Activated T-cell treated with anti-CD3 and anti-CD28 coated beads for 48 hours (primary cell): ENCODE measurements at regions not wholly inside any gene's neighbourhood (a gene's known extent, or its start where the extent isn't known, plus 50 kb on each side); places are given as distances from the start of the nearest gene placed in this dataset.
"Not testable (repeated sequence)": the region's sequence is repeated elsewhere in the genome, so short reads cannot be mapped to it uniquely, and the experiment has no call there.

Source experiments
- DNase-seq: peaks from one replicate; pipeline ENCODE4 v3.0.0-alpha.2; 2020; ENCODE audit warnings: low read depth

DNA sequence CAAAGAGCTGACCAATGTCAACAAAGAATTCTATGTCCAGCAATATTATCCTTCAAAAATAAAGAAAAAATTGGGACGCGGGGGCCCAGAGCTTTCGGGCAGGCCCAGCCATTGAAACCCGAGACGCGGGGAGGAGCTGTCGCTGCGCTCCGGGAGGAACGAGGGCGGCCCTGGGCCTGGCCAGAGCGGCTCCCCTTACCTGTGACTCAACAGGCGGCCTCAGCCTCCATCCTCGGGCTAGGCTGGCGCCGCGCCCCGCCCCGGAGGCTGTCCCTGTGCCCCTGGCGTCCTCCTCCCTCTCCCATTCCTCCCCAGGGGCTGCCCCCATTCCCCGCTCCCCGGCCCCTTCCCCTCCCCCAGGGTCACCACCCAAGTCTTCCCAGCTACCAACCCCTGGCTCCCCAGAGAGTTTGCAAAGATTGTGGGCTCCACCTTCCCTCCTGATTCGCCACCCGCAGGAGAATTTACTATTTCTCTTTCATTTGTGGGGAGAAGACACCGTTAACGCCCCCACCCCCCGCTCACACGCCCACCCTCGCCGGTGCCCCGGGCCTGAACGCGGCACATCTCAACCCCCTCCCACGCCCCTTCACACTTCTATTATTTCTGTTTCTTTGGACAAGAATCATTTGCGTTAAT, 127.9 kb downstream of the ARRDC4 start:
- DNase-seq, result not testable (repeated sequence)

DNA sequence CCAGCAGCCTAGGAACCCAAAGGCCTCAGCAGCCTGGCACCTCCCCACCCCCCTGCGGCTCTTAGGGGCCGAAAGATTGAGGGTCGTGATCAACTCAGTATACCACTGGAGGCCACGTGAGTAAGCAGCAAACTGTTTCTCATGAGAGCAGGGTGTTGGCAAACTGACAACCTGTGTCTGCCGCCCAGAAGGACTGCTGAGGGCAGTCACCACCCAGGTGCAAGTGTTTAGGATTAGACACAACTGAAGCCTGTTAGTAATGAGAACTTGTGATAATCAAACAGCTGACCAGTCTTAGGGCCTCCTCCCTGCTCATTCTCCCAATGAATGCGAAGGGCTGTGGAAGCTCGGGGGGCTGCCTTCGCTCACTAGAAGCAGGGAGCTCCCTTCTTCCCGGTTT, 128.8 kb downstream of the ARRDC4 start:
- not testable (repeated sequence) for DNase-seq

DNA sequence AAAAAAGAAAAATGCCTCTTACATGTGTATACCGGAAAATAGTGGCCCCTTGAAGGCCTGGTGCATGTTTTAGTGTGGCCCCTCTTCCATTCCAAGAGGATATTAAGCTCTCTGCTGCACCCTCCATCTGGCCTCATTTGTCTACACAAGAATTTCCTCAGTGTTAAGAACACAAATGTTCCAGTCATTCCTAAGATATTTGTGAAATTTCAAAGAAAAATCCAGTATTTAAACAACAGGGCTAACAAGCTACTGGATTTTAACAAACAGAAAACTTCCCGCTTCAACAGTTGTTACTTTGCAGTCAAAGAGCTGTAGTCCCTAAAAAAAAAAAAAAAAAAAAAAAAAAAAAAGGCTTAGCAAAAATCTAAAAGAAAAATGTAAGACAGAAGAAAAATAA, 137.5 kb downstream of the ARRDC4 start:
- not testable (repeated sequence) for DNase-seq

DNA sequence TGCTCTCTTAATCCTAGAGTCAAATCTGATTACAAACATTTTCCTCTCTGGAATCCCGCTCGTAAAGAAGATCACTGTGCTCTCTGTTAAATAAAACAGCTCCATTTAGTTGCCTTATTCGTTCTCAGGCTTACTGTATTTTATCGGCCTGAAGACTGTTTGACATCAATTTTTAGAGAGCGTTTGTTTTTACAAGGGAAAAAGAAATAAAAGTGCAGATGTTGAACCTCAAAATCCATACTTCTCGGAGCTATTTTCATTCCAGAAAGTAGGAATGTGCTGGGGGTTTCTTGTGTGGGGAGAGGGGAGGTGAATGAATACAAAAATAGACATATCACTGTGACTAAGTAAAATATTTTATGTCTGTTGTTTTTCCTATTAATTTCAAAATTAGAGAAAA, 140.1 kb downstream of the ARRDC4 start:
- not testable (repeated sequence) for DNase-seq

DNA sequence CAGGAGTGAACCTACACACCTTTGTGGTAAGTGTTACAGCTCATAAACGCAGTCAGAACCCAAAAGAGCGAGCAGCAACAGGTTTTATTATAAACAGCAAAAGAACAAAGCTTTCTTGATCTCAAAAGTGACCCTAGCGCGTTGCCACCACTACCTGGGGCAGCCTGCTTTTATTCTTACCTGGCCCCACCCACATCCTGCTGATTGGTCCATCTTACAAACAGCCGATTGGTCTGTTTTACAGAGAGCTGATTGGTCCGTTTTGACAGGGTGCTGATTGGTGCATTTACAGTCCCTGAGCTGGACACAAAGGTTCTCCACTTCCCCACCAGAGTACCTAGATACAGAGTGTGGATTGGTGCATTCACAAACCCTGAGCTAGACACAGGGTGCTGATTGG, 143.1 kb downstream of the ARRDC4 start:
- DNase-seq, result no peak

DNA sequence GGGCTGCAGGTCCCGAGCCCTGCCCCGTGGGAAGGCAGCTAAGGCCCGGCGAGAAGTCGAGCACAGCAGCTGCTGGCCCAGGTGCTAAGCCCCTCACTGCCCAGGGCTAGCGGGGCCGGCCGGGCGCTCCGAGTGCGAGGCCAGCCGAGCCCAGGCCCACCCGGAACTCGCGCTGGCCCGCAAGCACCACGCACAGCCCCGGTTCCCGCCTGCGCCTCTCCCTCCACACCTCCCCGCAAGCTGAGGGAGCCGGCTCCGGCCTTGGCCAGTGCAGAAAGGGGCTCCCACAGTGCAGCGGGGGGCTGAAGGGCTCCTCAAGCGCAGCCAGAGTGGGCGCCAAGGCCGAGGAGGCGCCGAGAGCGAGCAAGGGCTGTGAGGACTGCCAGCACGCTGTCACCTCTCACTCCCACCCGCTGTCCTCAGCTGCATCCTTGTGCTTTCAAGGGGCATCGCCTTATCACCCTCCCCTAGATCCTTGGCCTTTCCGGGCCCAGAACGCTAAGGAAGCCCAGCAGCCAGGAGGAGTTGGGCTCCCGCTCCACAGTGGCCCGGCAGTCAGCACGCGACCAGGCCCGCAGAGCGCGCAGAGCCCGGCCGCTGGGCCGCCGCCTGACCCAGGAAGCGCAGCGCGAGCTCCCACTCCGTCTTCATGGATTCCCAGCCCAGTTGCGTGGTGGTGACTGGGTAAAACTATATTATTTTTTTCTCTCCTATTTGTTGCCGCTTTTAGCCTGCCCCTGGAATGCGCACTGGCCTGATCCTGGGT, 144.1 kb downstream of the ARRDC4 start:
- DNase-seq, result not testable (repeated sequence)

DNA sequence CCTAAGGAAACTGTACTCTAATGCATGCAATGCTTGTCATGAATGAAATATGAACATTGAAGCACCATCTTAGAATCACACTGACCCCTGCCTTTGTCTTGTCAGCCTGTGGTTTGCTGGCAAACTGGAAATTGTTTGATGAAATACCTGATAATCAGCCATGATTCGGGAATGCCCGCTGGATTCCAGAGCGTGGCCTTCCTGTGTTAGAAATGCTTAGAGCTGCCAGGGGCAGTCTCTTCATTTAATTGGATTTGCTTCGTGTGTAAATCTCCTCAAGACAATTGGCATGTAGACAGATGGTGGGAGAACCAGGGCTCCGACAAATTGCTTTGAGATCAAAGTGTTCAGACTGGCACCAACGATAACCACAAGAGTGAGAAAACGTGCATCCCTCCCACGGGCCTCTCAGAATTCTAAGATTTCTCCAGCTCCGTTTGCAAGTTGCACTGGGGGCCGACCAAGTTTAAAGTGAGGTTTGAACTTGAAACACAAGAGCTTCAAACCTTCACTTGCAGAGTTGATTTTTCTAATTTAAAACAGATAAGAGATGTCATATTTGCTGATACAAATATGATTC, 146.2 kb downstream of the ARRDC4 start:
- not testable (repeated sequence) for DNase-seq

DNA sequence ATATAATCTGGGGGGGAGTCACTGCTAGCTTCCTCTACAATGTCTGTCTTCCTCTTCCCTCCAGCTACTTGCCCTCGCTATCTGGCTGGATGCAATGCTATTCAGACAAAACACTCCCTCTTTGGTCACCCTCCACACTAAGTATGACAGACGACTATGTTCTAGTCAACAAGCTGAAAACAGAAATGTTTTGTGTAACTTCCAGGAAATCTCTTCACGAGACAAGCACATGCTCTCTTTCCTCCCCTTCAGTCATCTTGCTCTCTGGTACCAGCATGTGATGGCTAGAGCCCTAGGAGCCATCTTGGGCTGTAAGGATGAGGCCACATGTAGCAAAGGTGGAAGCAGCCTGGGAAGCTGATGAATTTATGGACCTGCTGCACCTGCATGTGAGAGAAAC, 151.3 kb downstream of the ARRDC4 start:
- DNase-seq, result no peak

DNA sequence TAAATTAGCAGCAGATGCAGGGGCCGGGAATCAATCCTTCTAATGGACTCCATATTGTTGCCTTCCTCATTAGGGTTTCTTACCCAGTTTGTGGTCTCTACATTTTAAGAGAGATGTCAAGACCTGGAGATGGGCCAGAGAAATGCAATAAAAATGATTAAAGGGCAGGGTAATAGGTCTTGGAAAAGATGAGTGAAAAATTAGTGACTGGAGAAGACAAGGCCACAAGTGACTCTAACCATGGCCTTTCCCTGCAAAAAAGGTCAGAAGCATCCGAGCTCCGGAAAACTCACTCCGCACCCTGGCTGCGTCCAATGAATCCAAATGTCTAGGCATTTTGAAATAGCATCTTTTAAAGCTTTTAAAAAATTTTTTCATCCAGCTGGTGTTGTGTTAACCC, 152.8 kb downstream of the ARRDC4 start:
- no peak for DNase-seq

DNA sequence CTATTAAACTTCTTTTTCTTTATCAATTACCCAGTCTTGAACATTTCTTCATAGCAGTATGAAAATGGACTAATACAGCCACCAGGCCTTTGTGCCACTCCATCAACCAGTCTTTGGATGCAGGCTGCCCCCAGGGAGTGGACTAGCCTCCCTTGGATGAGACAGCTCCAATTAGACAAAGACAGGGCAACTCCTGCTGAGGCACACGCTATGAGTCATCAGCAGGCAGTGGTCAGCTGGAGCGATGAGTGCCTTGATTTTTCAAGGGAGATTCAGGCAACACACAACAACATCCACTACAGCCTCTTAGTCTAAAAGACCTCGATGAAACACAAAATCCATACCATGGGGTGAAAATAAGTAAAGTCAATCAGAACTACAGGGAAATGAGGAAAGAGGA, 160.1 kb downstream of the ARRDC4 start:
- DNase-seq, result no peak

DNA sequence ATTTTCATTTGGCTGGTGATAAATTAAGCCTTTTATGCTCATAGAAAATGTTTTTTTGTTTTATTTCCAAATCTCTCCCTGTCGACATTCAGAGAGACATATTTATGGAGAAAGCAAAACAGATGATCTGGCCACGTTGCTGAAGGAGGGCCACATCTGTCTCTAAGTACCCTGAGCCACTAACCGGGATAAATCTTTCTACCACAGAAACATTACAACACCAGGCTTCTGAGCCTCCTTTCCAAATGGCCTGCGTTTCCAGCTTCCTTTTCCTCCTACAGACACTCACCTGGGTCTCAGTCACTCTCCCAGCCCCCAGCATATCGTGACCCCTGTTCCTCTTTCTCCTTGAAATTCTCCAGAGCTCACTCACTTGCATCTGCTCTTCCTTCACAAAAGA, 161.0 kb downstream of the ARRDC4 start:
- DNase-seq, result no peak

DNA sequence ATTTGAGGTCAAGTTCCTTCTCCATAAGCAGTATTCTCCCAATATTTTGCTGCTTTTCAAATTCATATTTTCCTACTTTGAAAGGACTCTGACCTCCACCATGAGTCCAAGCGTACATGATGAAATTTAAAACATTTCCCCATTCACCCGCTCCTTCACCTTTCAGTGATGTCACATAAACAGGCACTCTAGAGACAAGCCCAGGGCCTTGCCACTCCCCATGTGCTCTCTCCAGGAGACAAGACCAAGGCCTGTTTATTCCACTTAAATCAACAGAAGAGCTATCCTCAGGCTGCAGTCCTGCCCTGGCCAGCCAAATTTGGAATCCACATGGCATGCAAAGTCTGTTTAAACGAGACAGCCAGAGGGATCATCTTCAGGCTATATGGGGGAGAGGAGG, 161.5 kb downstream of the ARRDC4 start:
- no peak for DNase-seq

DNA sequence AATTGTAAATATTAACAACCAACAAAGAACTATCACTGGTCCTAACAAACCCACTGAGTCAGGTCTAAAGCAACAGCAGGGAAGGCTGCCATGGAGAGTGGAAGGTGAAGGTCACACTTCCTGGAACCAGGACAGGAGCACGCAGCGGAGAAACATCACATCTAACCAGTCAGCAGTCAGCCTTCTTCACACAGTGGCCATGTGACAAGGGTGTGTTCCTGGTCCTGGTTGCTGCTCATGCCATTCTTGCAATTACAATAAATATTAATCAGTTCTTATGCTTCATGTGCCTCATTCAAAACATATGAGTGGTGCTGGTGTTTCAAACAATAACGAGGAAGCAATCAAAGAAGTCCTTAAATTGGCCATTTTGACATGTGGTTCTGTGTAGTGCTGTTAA, 162.8 kb downstream of the ARRDC4 start:
- no peak for DNase-seq

DNA sequence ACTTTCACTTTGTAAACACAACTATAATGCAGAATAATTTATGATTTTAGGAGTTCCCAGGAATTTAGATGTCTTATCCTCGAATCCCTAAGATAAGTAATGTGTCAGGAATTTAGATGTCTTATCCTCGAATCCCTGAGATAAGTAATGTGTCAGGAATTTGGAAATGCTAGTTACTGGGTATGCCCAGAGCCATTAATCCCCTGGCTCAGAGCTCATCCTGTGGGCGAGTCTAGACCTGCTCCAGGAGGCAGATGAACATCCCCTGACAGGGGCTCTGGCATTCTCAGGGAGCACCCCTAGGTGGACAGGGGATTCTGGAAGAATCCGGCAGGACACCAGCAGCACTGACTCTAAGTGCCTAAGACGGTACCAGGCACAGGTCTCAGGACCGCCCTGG, 163.3 kb downstream of the ARRDC4 start:
- no peak for DNase-seq

DNA sequence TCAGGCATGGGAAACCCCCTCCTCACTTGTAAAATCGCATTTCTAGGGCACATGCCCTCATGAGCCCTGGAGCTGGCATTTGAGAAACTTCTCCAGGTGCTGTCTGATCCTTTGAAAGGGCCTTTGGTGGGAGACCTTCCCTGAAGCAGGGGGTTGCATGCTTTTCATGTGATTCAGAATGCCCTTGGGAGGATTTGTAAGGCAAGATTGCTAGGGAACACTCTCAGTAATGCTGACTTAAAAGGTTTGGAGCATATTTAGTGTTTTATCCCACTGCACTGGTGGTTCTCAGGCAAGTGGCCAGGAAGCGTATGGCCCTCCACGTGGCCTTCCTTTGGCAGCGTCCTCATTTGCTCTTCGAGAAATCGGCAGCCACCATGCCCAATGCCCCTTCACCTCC, 164.1 kb downstream of the ARRDC4 start:
- no peak for DNase-seq

DNA sequence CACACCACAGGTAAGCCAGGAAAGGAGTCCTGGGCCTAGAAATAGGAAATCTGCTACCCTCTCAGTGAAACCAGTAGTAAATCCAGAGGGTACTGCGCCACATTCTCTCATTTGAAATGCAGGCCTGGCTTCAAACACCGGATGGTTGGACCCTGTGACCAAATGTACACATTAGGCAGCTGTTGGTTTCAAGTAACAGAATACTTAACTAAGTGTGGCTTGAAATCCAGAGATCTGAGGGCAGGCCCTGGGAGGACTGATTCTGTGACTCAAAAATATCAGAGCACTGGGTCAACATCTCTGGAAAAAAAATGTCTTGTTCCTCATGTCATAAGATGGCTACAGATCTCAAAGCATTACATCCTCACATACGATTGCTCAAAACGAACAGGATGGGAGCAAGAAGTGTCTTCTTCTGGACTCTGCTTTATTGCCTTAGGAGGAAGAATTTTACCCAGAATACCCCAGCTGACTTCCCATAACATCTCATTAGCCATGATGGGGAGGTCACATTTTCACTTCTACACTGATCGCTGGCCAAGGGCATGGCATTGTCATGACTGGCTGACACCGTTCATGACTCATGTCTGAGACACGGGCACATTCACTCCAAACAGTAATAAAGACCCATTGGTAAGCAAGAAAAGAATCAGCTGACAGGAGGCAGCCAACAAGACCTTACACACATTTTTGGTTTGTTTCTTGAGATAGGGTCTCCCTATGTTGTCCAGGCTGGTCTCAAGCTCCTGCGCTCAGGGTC, 166.0 kb downstream of the ARRDC4 start:
- no peak for DNase-seq

DNA sequence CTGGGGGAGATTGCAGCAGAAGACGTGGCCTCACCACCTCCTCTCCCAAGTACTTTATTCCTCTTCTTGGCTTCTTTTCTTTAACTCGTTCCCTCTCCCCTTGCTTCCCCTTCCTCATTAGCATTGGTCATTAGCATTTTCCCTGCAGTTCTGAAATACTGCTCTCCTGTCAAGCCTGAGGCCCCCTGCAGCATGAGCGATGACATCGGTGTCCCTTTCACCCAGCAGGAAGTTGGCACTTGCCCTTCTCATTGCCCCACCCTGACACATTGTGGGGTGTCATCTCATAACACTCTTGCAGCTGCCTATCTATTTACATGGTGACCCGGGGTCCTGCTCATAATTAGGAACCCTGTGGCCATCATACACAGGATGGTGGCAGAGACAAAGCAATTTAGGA, 167.1 kb downstream of the ARRDC4 start:
- DNase-seq, result no peak

DNA sequence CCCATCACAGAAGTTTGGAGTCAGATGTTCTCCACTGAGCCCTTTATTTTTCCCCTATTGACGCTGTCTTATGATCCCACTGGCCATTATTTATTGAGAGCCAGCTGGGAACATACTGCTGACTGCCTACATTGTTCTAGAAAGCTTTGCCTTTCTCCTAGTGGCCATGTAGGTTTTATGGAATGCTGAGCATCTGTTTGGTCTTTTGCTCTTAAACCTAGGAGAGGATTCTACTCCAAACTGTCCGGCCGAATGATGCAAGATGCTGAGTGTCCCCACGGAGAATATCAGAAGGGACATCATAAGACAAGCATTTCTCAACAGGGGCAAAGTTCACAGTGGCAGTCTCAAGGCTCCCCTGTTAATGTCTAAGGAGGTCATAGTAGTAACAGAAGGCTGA, 171.4 kb downstream of the ARRDC4 start:
- DNase-seq, result no peak

DNA sequence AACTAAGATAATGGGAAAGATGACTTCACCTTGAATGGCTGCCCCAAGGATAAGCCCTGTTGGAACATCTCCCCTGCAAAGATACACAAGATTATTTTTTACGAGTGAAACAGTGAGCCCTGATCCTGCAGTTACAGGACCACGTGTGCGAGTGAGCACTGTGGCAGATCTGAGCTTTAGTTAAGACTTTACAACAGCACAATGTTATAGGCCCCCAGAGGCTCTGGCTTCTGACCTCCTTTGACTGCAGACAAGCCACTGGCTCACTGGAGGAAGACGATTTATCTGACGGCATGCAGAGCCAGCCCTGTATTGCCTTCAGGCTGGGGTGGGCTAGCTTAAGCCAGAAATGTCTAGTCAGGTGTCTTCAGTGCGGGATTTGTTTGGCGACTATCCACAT, 174.4 kb downstream of the ARRDC4 start:
- DNase-seq, result no peak

DNA sequence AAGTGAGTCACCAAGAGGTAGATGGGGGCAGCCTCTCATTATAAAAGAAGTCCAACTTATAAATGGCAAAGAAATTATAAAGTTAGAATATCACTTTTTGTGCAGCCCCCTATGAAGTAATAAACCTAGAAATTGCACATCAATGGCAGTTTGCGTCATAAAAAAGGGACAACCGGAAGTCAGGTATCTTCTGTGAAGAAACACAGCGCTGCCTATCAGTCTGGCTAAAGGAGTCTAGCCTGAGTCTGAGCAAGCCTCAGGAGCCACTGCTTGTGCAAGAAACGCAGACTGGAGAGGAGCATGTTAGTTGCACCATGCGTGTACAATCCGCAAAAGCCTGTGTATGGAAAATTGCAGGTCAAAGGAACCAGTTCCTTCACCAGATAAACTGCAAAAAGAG, 178.4 kb downstream of the ARRDC4 start:
- no peak for DNase-seq

DNA sequence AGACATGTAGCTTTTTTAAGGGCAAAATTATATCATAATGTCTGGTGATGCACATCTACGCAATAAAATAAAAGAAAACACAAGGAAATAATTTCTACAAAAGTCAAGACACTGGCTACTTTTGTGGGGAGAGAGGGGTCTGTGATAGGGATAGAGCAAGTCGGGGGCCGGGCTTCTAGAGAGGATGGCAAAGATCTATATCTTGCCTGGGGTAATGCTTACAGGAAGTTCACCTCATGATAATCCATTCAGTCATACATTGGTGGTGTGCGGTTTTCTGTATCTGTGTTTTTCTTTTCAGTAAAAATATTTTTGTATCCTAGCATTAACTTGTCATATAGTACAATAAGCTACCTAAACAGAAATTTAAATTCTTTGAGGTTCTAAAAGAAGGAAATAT, 178.8 kb downstream of the ARRDC4 start:
- DNase-seq, result no peak

DNA sequence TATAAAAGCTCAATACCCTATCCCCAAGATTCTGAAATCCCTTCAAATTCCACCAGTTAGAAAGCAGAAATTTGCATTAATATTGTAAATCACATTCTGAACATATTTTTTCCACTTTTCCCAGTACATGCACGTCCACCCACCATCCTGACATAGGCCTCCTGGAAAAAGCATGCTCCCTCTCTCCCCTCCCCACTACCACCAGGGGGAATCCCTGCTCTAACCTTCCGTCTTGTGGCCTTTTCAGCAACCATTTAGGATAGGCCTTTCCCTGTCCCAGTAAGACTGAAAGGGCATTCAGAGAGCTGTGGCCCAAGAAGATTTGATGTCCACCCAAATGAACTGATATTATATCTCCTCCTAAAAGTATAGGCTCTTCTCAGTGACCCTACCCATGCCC, 182.1 kb downstream of the ARRDC4 start:
- DNase-seq, result no peak

DNA sequence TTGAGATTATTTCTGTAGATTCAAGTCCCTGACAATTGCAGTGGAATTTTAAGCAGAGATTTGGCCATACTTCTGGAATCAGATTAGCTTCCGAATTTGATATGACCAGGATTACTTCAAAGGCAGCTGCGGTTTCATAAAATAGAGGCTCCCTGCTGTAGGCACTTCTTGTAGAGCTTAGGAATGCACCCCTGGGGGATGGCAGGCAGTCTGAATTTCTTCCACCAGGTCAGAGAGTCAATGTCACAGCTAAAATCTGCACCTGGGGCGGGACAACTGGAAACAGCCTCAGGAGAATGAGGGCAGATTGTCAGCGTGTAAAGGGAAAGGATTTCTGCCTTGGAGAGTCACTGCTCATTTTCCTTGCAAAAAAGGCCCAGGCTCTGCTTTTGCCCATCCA, 182.6 kb downstream of the ARRDC4 start:
- DNase-seq, result no peak
